Breast epithelium (tissue), 3 donors: ENCODE measurements at regions not wholly inside any gene's neighbourhood (a gene's known extent, or its start where the extent isn't known, plus 50 kb on each side); places are given as distances from the start of the nearest gene placed in this dataset.

ENCODE experiments used
- POLR2A ChIP-seq: fragments of 450-650 bp; IDR thresholded peaks from one replicate; pipeline ENCODE4 v1.6.1; 2016; ENCODE audit warnings: antibody characterized with exemption, mild to moderate bottlenecking, moderate library complexity
- POLR2AphosphoS5 ChIP-seq, 3 donors: sonication (generic); formaldehyde crosslinking; IDR thresholded peaks; one replicate each; pipeline ENCODE4 v1.6.1; 2017; ENCODE audit warnings: antibody characterized with exemption in 3 of 3
- TF ChIP-seq, protein P1 (sequence below), 3 donors: fragments of 450-650 bp; IDR thresholded peaks; one replicate each; pipeline ENCODE4 v1.5.1; 2016 to 2017; ENCODE audit warnings: antibody characterized with exemption in 3 of 3, mild to moderate bottlenecking in 3 of 3, moderate library complexity in 3 of 3

DNA sequence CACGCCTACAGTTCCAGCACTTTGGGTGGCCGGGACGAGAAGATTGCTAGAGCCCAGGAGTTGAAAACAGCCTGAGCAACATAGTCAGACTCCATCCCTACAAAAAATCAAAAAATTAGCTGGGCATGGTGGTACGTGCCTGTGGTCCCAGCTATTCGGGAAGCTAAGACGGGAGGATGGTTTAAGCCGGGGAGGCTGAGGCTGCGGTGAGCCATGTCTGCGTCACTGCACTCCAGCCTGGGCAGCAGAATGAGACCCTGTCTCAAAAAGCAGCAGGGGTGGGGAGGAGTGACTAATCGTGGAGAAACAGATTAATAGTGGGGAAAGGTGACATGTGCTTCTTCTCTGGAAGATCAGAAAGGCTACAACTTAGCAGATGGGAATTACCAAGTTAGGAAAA lies 58.1 kb upstream of the GPC1 start:
- TF ChIP-seq, protein P1, sequence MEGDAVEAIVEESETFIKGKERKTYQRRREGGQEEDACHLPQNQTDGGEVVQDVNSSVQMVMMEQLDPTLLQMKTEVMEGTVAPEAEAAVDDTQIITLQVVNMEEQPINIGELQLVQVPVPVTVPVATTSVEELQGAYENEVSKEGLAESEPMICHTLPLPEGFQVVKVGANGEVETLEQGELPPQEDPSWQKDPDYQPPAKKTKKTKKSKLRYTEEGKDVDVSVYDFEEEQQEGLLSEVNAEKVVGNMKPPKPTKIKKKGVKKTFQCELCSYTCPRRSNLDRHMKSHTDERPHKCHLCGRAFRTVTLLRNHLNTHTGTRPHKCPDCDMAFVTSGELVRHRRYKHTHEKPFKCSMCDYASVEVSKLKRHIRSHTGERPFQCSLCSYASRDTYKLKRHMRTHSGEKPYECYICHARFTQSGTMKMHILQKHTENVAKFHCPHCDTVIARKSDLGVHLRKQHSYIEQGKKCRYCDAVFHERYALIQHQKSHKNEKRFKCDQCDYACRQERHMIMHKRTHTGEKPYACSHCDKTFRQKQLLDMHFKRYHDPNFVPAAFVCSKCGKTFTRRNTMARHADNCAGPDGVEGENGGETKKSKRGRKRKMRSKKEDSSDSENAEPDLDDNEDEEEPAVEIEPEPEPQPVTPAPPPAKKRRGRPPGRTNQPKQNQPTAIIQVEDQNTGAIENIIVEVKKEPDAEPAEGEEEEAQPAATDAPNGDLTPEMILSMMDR (IDR thresholded peaks at IDR 0.05) = no peak
- no peak for TF ChIP-seq POLR2AphosphoS5 (IDR thresholded peaks at IDR 0.05)
- no peak for TF ChIP-seq POLR2A
